Muscle layer of duodenum (tissue), 2 donors: ENCODE measurements at regions not wholly inside any gene's neighbourhood (a gene's known extent, or its start where the extent isn't known, plus 50 kb on each side); places are given as distances from the start of the nearest gene placed in this dataset.

Experiments used
- H3K27ac ChIP-seq: one replicate; pipeline ENCODE4 v1.7.0; 2013; ENCODE audit warnings: mild to moderate bottlenecking, low read length
- H3K27me3 ChIP-seq: one replicate; pipeline ENCODE4 v1.7.0; 2013; ENCODE audit warnings: low read depth, mild to moderate bottlenecking, control low read depth, low read length
- H3K36me3 ChIP-seq, 2 donors: one replicate each; pipeline ENCODE4 v1.7.0; 2013; ENCODE audit warnings: low read length in 2 of 2, control low read depth in 1 of 2, mild to moderate bottlenecking in 1 of 2; ENCODE audit not compliant: insufficient read depth in 2 of 2, control insufficient read depth in 1 of 2
- H3K4me1 ChIP-seq, 2 donors: one replicate each; pipeline ENCODE4 v1.7.0; 2013; ENCODE audit warnings: low read length in 2 of 2, mild to moderate bottlenecking in 2 of 2, control low read depth in 1 of 2, moderate library complexity in 1 of 2; ENCODE audit not compliant: insufficient read depth in 2 of 2, control insufficient read depth in 1 of 2
- H3K4me3 ChIP-seq, 2 donors: one replicate each; pipeline ENCODE4 v1.7.0; 2013; ENCODE audit warnings: low read length in 2 of 2, low read depth in 1 of 2, mild to moderate bottlenecking in 1 of 2
- H3K9me3 ChIP-seq, 2 donors: one replicate each; pipeline ENCODE4 v1.7.0; 2013; ENCODE audit warnings: low read length in 2 of 2, control low read depth in 1 of 2, mild to moderate bottlenecking in 1 of 2; ENCODE audit not compliant: control insufficient read depth in 1 of 2
- donor health status: healthy.

GRCh38 chr20:60600036-60600435 is 641.8 kb downstream of the CDH26 start:
- Histone ChIP-seq H3K27ac (no peak overlapping the region), H3K4me1 (no peaks in the 10 kb centered on the region), H3K9me3 (no peaks in the 10 kb centered on the region), H3K27me3 (no peaks in the 10 kb centered on the region), H3K36me3 (no peaks in the 10 kb centered on the region), H3K4me3 (no peak overlapping the region)

DNA sequence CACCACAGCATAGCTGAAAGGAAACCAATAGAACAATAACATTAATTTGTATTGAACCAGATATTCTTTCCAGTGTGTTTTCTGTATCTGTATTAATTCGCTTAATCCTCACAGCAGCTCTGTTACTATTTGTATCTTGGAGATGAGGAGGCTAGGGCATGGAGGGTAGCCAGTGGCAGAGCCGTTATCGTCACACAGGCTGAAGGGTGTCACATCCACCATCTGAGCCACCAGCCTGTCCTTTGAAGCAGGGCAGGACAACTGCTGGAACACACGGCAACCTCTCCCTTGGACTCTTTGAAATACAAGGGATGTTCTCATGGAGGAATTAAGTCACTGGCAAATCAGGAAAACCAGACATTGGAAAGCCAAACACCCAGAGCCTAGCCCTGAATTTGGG is 628.0 kb upstream of the CDH4 start:
- H3K27ac ChIP-seq, result no peak overlapping the region
- no peaks in the 10 kb centered on the region for H3K27me3 ChIP-seq

DNA sequence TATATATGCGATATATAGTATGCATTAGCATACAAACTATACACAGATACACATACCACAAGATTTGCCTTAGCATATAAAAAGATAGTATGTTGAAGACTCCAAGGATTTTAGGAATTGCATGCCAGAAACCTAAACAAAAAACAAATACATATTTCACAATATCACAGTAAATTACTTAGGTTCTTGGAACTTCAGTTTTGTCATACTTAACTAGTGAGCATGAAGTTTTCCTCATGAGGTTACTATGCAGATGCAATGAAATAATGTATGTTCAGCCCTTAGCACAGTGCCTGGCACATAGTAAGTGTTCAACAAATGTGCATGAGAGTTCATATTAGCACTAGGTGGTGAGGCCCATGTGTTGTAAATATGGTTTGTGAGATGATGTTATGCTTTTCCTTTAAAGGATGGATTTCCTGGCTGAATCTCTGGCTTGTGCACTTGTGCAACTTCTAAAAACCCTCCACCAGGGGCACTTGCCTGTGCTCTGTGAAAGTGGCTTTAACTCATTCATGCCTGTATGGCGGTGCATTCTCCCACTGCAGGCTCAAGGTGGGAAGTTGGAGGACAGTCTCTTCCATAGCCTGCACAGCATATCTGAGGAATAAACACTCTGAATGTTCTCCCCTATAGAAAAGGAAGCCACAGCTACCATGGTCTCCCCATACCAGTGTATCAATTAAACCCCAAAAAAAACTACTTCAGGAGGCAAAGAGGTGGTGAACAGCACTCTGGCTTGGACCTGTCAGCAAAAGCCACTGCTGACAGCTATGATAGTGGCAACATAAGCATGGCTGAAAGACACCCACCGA is 624.1 kb upstream of the CDH4 start:
- H3K27ac ChIP-seq, result no peak overlapping the region
- no peaks in the 10 kb centered on the region for H3K27me3 ChIP-seq
- no peaks in the 10 kb centered on the region for H3K9me3 ChIP-seq
- H3K36me3 ChIP-seq, result no peaks in the 10 kb centered on the region
- H3K4me3 ChIP-seq, result no peak overlapping the region
- no peaks in the 10 kb centered on the region for H3K4me1 ChIP-seq

More for the DNA sequence above, 628.0 kb upstream of the CDH4 start:
- Histone ChIP-seq H3K36me3 (no peaks in the 10 kb centered on the region), H3K4me3 (no peak overlapping the region), H3K9me3 (no peaks in the 10 kb centered on the region), H3K4me1 (no peaks in the 10 kb centered on the region)

- H3K27ac ChIP-seq, result no peak overlapping the region
- no peaks in the 10 kb centered on the region for H3K36me3 ChIP-seq
- no peaks in the 10 kb centered on the region for H3K9me3 ChIP-seq
- H3K4me3 ChIP-seq, result no peak overlapping the region
- H3K4me1 ChIP-seq, result no peaks in the 10 kb centered on the region
- no peaks in the 10 kb centered on the region for H3K27me3 ChIP-seq
Observed at GRCh38 chr20:60628749-60629148, 623.3 kb upstream of the CDH4 start.

DNA sequence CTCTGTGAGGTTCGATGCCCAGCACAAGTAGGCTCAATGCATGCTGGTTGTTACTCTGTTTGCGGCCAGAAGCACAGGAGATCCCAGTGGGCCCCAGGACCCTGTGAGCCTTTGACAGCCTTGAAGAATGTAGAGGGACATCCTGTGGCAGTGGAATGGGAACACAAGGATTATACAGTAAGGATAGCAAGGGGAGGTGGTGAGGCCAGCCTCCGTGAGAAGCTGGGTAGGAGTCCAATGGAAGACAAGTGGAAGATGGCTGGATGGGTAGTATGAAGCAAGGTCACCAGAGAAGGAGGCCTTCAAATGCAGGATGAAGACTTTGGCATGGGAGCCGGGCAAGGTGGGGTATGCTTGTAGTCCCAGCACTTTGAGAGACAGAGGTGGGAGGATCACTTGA is 622.9 kb upstream of the CDH4 start:
- no peaks in the 10 kb centered on the region for H3K27me3 ChIP-seq
- H3K36me3 ChIP-seq, result no peaks in the 10 kb centered on the region
- H3K27ac ChIP-seq, result no peak overlapping the region
- H3K4me1 ChIP-seq, result no peaks in the 10 kb centered on the region
- no peaks in the 10 kb centered on the region for H3K9me3 ChIP-seq
- H3K4me3 ChIP-seq, result no peak overlapping the region

GRCh38 chr20:60630609-60631008 is 621.5 kb upstream of the CDH4 start:
- H3K9me3 ChIP-seq, result no peaks in the 10 kb centered on the region

DNA sequence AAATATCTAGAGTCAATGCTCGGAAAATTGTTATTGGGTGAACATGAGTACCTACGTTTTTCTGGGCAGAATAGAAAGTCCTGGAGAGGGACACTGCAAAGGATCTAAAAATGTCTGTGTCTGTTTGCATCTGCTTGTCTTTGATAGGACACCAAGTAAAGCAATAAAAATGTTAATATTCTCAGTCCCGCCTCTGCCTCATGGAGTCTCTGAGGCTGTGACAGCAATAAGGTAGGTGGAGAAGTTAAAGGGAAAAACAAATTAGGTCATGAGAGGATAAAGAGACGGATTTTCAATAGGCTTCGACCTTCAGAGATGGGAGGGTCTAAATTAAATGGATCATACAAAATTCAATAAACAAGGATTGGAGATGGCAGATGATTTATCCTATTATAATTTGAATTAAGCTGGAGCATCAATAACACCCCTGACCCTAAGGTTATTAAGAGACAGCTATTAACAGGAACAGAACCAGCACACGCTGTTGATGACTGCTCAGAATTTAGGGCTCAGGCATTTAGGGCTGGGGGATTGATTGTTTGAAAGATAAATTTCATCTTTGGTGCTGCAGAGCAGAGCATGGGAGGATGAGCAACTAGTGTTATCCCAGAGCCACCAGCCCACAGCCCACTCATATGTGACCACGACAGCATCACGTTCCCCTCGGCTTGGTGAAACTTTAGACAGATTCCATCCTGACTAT is 620.3 kb upstream of the CDH4 start:
- Histone ChIP-seq H3K27ac (no peak overlapping the region), H3K36me3 (no peaks in the 10 kb centered on the region), H3K9me3 (no peaks in the 10 kb centered on the region), H3K4me1 (no peaks in the 10 kb centered on the region), H3K4me3 (no peak overlapping the region), H3K27me3 (no peaks in the 10 kb centered on the region)

More at GRCh38 chr20:60630609-60631008, 621.5 kb upstream of the CDH4 start:
- H3K4me3 ChIP-seq, result no peak overlapping the region
- no peaks in the 10 kb centered on the region for H3K36me3 ChIP-seq
- H3K4me1 ChIP-seq, result no peaks in the 10 kb centered on the region
- H3K27ac ChIP-seq, result no peak overlapping the region
- no peaks in the 10 kb centered on the region for H3K27me3 ChIP-seq

GRCh38 chr20:60632391-60633262 is 619.4 kb upstream of the CDH4 start:
- Histone ChIP-seq H3K27ac (no peak overlapping the region), H3K27me3 (no peaks in the 10 kb centered on the region), H3K36me3 (no peaks in the 10 kb centered on the region), H3K9me3 (no peaks in the 10 kb centered on the region), H3K4me1 (no peaks in the 10 kb centered on the region), H3K4me3 (no peak overlapping the region)

DNA sequence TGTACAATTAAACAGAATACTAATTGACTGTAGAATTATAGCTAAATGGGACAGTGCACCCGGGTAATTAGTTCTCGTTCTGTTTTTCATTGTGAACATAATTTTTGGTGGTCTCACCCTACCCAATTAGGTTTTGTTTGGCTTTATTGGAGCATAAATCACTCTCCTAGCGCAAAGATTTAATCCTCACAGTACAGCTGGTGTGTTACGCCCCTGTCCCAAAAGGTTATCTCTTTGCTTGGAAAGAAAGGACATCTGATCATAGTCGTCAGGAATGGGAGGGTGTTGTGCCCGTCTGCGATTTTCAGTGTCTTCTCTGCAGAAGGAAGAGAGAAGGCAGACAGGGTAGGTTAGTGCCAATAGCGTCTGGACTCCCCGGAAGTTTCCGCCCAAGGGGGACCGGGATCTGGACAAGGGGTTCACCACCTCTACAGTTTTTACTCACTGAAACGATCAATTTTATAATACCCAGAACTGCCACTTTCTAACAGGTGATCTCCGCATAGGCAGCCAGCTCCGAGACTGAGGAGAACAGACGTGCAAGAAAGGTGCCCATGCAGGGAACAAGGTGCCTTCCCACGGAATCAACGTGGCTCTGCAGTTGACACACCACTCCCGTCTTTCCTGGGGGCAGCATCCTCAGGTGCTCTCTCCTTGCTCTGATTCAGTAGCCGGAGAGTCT is 617.4 kb upstream of the CDH4 start:
- H3K4me3 ChIP-seq, result no peak overlapping the region
- no peaks in the 10 kb centered on the region for H3K9me3 ChIP-seq
- H3K27ac ChIP-seq, result no peak overlapping the region
- H3K4me1 ChIP-seq, result no peaks in the 10 kb centered on the region
- H3K27me3 ChIP-seq, result no peaks in the 10 kb centered on the region
- H3K36me3 ChIP-seq, result no peaks in the 10 kb centered on the region

- Histone ChIP-seq H3K4me3 (no peak overlapping the region), H3K4me1 (no peaks in the 10 kb centered on the region), H3K9me3 (no peaks in the 10 kb centered on the region), H3K27ac (no peak overlapping the region), H3K36me3 (no peaks in the 10 kb centered on the region), H3K27me3 (no peaks in the 10 kb centered on the region)
Observed at GRCh38 chr20:60636417-60636816, 615.6 kb upstream of the CDH4 start.

DNA sequence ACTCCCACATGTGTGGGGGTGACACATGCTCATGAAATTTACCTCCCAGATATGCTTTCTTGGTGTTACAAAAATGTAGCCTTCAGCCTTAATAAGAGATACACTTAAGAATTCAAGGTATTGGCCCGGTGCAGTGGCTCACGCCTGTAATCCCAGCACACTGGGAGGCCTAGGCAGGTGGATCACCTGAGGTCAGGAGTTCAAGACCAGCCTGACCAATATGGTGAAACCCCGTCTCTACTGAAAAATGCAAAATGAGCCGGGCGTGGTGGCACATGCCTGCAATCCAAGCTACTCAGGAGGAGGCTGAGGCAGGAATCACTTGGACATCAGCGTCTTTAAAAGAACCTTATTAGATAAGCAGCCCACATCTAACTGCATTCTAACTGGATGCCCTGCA is 614.3 kb upstream of the CDH4 start:
- no peaks in the 10 kb centered on the region for H3K36me3 ChIP-seq
- H3K9me3 ChIP-seq, result no peaks in the 10 kb centered on the region
- H3K27ac ChIP-seq, result no peak overlapping the region
- H3K27me3 ChIP-seq, result no peaks in the 10 kb centered on the region
- no peaks in the 10 kb centered on the region for H3K4me1 ChIP-seq
- H3K4me3 ChIP-seq, result no peak overlapping the region
